Activated naive CD8-positive, alpha-beta T cell treated with anti-CD3 and anti-CD28 coated beads for 36 hours (primary cell): ENCODE measurements at regions not wholly inside any gene's neighbourhood (a gene's known extent, or its start where the extent isn't known, plus 50 kb on each side); places are given as distances from the start of the nearest gene placed in this dataset.
"Not testable (repeated sequence)": the region's sequence is repeated elsewhere in the genome, so short reads cannot be mapped to it uniquely, and the experiment has no call there.

ENCODE experiments used
- DNase-seq: peaks from one replicate; pipeline ENCODE4 v3.0.0; 2021
- H3K27ac Mint-ChIP-seq: one replicate; pipeline ENCODE4 v1.8.0; 2022; ENCODE audit warnings: mild to moderate bottlenecking, moderate library complexity, mixed read lengths
- H3K27me3 Mint-ChIP-seq: one replicate; pipeline ENCODE4 v1.8.0; 2022; ENCODE audit warnings: mild to moderate bottlenecking, mixed read lengths
- H3K36me3 Mint-ChIP-seq: one replicate; pipeline ENCODE4 v1.8.0; 2021; ENCODE audit warnings: mild to moderate bottlenecking, mixed read lengths
- H3K4me1 Mint-ChIP-seq: one replicate; pipeline ENCODE4 v1.8.0; 2021; ENCODE audit warnings: mixed read lengths
- H3K4me3 Mint-ChIP-seq: one replicate; pipeline ENCODE4 v1.8.0; 2022; ENCODE audit warnings: mild to moderate bottlenecking, moderate library complexity, mixed read lengths
- H3K9me3 Mint-ChIP-seq: one replicate; pipeline ENCODE4 v1.8.0; 2022; ENCODE audit warnings: mixed read lengths

GRCh38 chr4:112951362-112952312 is 97.8 kb upstream of the ANK2 start:
- no peaks in the 10 kb centered on the region for H3K9me3 Mint-ChIP-seq
- peaks cover 15% of the 10 kb centered on the region for H3K27me3 Mint-ChIP-seq
- no peaks in the 10 kb centered on the region for H3K4me1 Mint-ChIP-seq
- H3K4me3 Mint-ChIP-seq, result no peak overlapping the region
- no peaks in the 10 kb centered on the region for H3K36me3 Mint-ChIP-seq
- no peak overlapping the region for H3K27ac Mint-ChIP-seq
- DNase-seq, result no peak

- DNase-seq, result no peak
Observed at GRCh38 chr4:112952313-112952700, 97.1 kb upstream of the ANK2 start.

GRCh38 chr4:112953262-112953661 is 96.2 kb upstream of the ANK2 start:
- Mint-ChIP-seq H3K9me3 (no peaks in the 10 kb centered on the region), H3K36me3 (no peaks in the 10 kb centered on the region), H3K27me3 (peaks cover 12% of the 10 kb centered on the region), H3K4me3 (no peak overlapping the region), H3K27ac (no peak overlapping the region), H3K4me1 (no peaks in the 10 kb centered on the region)
- DNase-seq, result no peak

More at GRCh38 chr4:112952313-112952700, 97.1 kb upstream of the ANK2 start:
- Mint-ChIP-seq H3K27me3 (peaks cover 15% of the 10 kb centered on the region), H3K27ac (no peak overlapping the region), H3K36me3 (no peaks in the 10 kb centered on the region), H3K9me3 (no peaks in the 10 kb centered on the region), H3K4me1 (no peaks in the 10 kb centered on the region), H3K4me3 (no peak overlapping the region)

GRCh38 chr4:112954286-112954685 is 95.2 kb upstream of the ANK2 start:
- Mint-ChIP-seq H3K36me3 (no peaks in the 10 kb centered on the region), H3K4me3 (no peak overlapping the region), H3K4me1 (no peaks in the 10 kb centered on the region), H3K9me3 (no peaks in the 10 kb centered on the region), H3K27me3 (peaks cover 12% of the 10 kb centered on the region), H3K27ac (no peak overlapping the region)
- DNase-seq, result no peak

GRCh38 chr4:112956484-112956896 is 93.0 kb upstream of the ANK2 start:
- Mint-ChIP-seq H3K4me3 (no peak overlapping the region), H3K27me3 (peaks cover 4% of the 10 kb centered on the region), H3K4me1 (no peaks in the 10 kb centered on the region), H3K9me3 (no peaks in the 10 kb centered on the region), H3K27ac (no peak overlapping the region), H3K36me3 (no peaks in the 10 kb centered on the region)
- no peak for DNase-seq

- H3K27ac Mint-ChIP-seq, H3K4me1 Mint-ChIP-seq, H3K36me3 Mint-ChIP-seq, H3K4me3 Mint-ChIP-seq, H3K27me3 Mint-ChIP-seq, H3K9me3 Mint-ChIP-seq, DNase-seq: not testable (repeated sequence)
Observed at GRCh38 chr4:112957764-112958163, 91.7 kb upstream of the ANK2 start.

GRCh38 chr4:112966701-112967488 is 82.6 kb upstream of the ANK2 start:
- Mint-ChIP-seq H3K4me1 (no peaks in the 10 kb centered on the region), H3K27ac (no peak overlapping the region), H3K4me3 (no peak overlapping the region), H3K36me3 (no peaks in the 10 kb centered on the region), H3K9me3 (peaks cover 4% of the 10 kb centered on the region), H3K27me3 (peaks cover 3% of the 10 kb centered on the region)
- DNase-seq, result no peak

- Mint-ChIP-seq H3K4me3 (no peak overlapping the region), H3K27me3 (peaks cover 3% of the 10 kb centered on the region), H3K27ac (no peak overlapping the region), H3K36me3 (no peaks in the 10 kb centered on the region), H3K9me3 (peaks cover 4% of the 10 kb centered on the region), H3K4me1 (no peaks in the 10 kb centered on the region)
- DNase-seq, result no peak
Observed at GRCh38 chr4:112968451-112969159, 80.8 kb upstream of the ANK2 start.

GRCh38 chr4:112970903-112971302 is 78.5 kb upstream of the ANK2 start:
- no peaks in the 10 kb centered on the region for H3K4me1 Mint-ChIP-seq
- DNase-seq, result no peak
- H3K36me3 Mint-ChIP-seq, result no peaks in the 10 kb centered on the region
- peaks cover 7% of the 10 kb centered on the region for H3K27me3 Mint-ChIP-seq
- H3K27ac Mint-ChIP-seq, result no peak overlapping the region
- no peaks in the 10 kb centered on the region for H3K9me3 Mint-ChIP-seq
- no peak overlapping the region for H3K4me3 Mint-ChIP-seq

GRCh38 chr4:112973750-112974251 is 75.7 kb upstream of the ANK2 start:
- Mint-ChIP-seq H3K4me3 (no peak overlapping the region), H3K36me3 (no peaks in the 10 kb centered on the region), H3K27me3 (peaks cover 7% of the 10 kb centered on the region), H3K9me3 (no peaks in the 10 kb centered on the region), H3K27ac (no peak overlapping the region), H3K4me1 (no peaks in the 10 kb centered on the region)
- DNase-seq, result no peak

GRCh38 chr4:112975567-112976355 is 73.7 kb upstream of the ANK2 start:
- H3K27me3 Mint-ChIP-seq, result peaks cover 4% of the 10 kb centered on the region
- no peak overlapping the region for H3K4me3 Mint-ChIP-seq
- H3K36me3 Mint-ChIP-seq, result no peaks in the 10 kb centered on the region
- H3K4me1 Mint-ChIP-seq, result no peaks in the 10 kb centered on the region
- no peaks in the 10 kb centered on the region for H3K9me3 Mint-ChIP-seq
- H3K27ac Mint-ChIP-seq, result no peak overlapping the region
- DNase-seq, result no peak

- Mint-ChIP-seq H3K27me3 (peaks cover 4% of the 10 kb centered on the region), H3K27ac (no peak overlapping the region), H3K4me3 (no peak overlapping the region), H3K9me3 (no peaks in the 10 kb centered on the region), H3K36me3 (no peaks in the 10 kb centered on the region), H3K4me1 (no peaks in the 10 kb centered on the region)
- DNase-seq, result no peak
Observed at GRCh38 chr4:112978691-112979472, 70.6 kb upstream of the ANK2 start.

- DNase-seq, result no peak
- H3K27ac Mint-ChIP-seq, result no peak overlapping the region
- H3K27me3 Mint-ChIP-seq, result peaks cover 3% of the 10 kb centered on the region
- H3K4me3 Mint-ChIP-seq, result no peak overlapping the region
- no peaks in the 10 kb centered on the region for H3K4me1 Mint-ChIP-seq
- H3K36me3 Mint-ChIP-seq, result no peaks in the 10 kb centered on the region
- H3K9me3 Mint-ChIP-seq, result no peaks in the 10 kb centered on the region
Observed at GRCh38 chr4:112979881-112980421, 69.5 kb upstream of the ANK2 start.
